ENCODE measurements at regions not wholly inside any gene's neighbourhood (a gene's known extent, or its start where the extent isn't known, plus 50 kb on each side); places are given as distances from the start of the nearest gene placed in this dataset.

- no peak for FAIRE-seq
Measured at GRCh38 chr20:58596244-58596643, 54.8 kb upstream of the STX16 start.

GRCh38 chr20:58595167-58595566, 55.9 kb upstream of the STX16 start:
- H3K36me3 ChIP-seq (ENCODE audit: control insufficient read depth, insufficient read depth, low read length): no peaks in the 10 kb centered on the region
- H3K27me3 ChIP-seq (ENCODE audit: control insufficient read depth, insufficient read depth, low read length): no peaks in the 10 kb centered on the region
- no peak overlapping the region for H3K4me3 ChIP-seq (ENCODE audit: low read depth, low read length)
- FAIRE-seq: no peak
- no peak for TF ChIP-seq CTCF (IDR thresholded peaks at IDR 0.05; ENCODE audit: insufficient read depth, low read length, severe bottlenecking)
- DNase-seq (ENCODE audit: low read depth): no peak

More at GRCh38 chr20:58596244-58596643, 54.8 kb upstream of the STX16 start:
- no peak for TF ChIP-seq CTCF (IDR thresholded peaks at IDR 0.05; ENCODE audit: insufficient read depth, low read length, severe bottlenecking)
- Histone ChIP-seq H3K4me3 (ENCODE audit: low read depth, low read length) (no peak overlapping the region), H3K27me3 (ENCODE audit: control insufficient read depth, insufficient read depth, low read length) (no peaks in the 10 kb centered on the region), H3K36me3 (ENCODE audit: control insufficient read depth, insufficient read depth, low read length) (no peaks in the 10 kb centered on the region)
- DNase-seq (ENCODE audit: low read depth): no peak

- FAIRE-seq: no peak
- Histone ChIP-seq H3K4me3 (ENCODE audit: low read depth, low read length) (no peak overlapping the region), H3K36me3 (ENCODE audit: control insufficient read depth, insufficient read depth, low read length) (no peaks in the 10 kb centered on the region), H3K27me3 (ENCODE audit: control insufficient read depth, insufficient read depth, low read length) (no peaks in the 10 kb centered on the region)
- DNase-seq (ENCODE audit: low read depth): no peak
- no peak for TF ChIP-seq CTCF (IDR thresholded peaks at IDR 0.05; ENCODE audit: insufficient read depth, low read length, severe bottlenecking)
Measured at GRCh38 chr20:58593880-58594638, 57.0 kb upstream of the STX16 start.

- DNase-seq (ENCODE audit: low read depth): no peak
- FAIRE-seq: no peak
- Histone ChIP-seq H3K27me3 (ENCODE audit: control insufficient read depth, insufficient read depth, low read length) (no peaks in the 10 kb centered on the region), H3K4me3 (ENCODE audit: low read depth, low read length) (no peak overlapping the region), H3K36me3 (ENCODE audit: control insufficient read depth, insufficient read depth, low read length) (no peaks in the 10 kb centered on the region)
- no peak for TF ChIP-seq CTCF (IDR thresholded peaks at IDR 0.05; ENCODE audit: insufficient read depth, low read length, severe bottlenecking)
Measured at GRCh38 chr20:58592076-58592695, 58.9 kb upstream of the STX16 start.

- no peak for FAIRE-seq
- Histone ChIP-seq H3K36me3 (ENCODE audit: control insufficient read depth, insufficient read depth, low read length) (no peaks in the 10 kb centered on the region), H3K4me3 (ENCODE audit: low read depth, low read length) (no peak overlapping the region), H3K27me3 (ENCODE audit: control insufficient read depth, insufficient read depth, low read length) (no peaks in the 10 kb centered on the region)
- TF ChIP-seq CTCF (IDR thresholded peaks at IDR 0.05; ENCODE audit: insufficient read depth, low read length, severe bottlenecking): no peak
- DNase-seq (ENCODE audit: low read depth): no peak
Measured at GRCh38 chr20:58590679-58591473, 60.2 kb upstream of the STX16 start.

All from bronchial epithelial cell (primary cell).